ENCODE measurements at regions not wholly inside any gene's neighbourhood (a gene's known extent, or its start where the extent isn't known, plus 50 kb on each side); places are given as distances from the start of the nearest gene placed in this dataset.
"Not testable (repeated sequence)": the region's sequence is repeated elsewhere in the genome, so short reads cannot be mapped to it uniquely, and the experiment has no call there.

DNA sequence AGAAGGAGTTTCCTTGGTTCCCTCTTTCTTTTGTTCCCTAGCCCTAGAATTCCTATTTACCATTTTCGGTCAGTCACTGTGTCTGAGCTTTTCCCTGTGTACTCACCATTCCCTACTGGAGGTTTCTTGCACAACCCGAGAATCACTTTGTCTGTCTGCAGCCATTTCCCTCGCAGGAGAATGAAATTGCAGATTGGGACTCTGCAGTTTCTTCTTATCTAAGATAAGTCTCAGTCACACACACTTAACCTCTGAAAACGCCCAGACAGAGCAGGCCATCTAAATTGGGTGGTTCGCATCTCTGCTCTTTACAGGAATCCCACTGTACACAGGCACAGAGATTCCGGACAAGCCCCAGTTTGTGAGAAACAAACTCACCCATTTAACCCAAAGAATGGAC lies 58.6 kb upstream of the CNTNAP2 start:
- Histone ChIP-seq H3K27ac (ENCODE audit: low read depth, low read length) (no peak overlapping the region), H3K4me3 (ENCODE audit: insufficient read depth, low read length, poor library complexity, severe bottlenecking) (no peak overlapping the region), H3K9me3 (ENCODE audit: insufficient read depth, low read length) (no peaks in the 10 kb centered on the region), H4K20me1 (ENCODE audit: low read depth, low read length) (no peaks in the 10 kb centered on the region), H3K4me2 (ENCODE audit: low read depth, low read length, poor library complexity, severe bottlenecking) (no peak overlapping the region), H3K9ac (ENCODE audit: low read length) (no peak overlapping the region), H3K36me3 (ENCODE audit: low read length) (no peaks in the 10 kb centered on the region), H3K9me2 (replicated peaks; ENCODE audit: insufficient read depth, low read length) (no peaks in the 10 kb centered on the region; the same call in 1 of the 2 replicates), H3F3A (ENCODE audit: insufficient read depth) (no peaks in the 10 kb centered on the region), H2AFZ (ENCODE audit: low read depth, low read length, severe bottlenecking) (no peak overlapping the region), H3K27me3 (ENCODE audit: low read length) (no peaks in the 10 kb centered on the region), H3K79me2 (ENCODE audit: insufficient read depth, low read length) (no peaks in the 10 kb centered on the region)
- TF ChIP-seq EZH2phosphoT487 (conservative IDR thresholded peaks at IDR 0.05; ENCODE audit: low read length), result no peak
- TF ChIP-seq, protein P1, sequence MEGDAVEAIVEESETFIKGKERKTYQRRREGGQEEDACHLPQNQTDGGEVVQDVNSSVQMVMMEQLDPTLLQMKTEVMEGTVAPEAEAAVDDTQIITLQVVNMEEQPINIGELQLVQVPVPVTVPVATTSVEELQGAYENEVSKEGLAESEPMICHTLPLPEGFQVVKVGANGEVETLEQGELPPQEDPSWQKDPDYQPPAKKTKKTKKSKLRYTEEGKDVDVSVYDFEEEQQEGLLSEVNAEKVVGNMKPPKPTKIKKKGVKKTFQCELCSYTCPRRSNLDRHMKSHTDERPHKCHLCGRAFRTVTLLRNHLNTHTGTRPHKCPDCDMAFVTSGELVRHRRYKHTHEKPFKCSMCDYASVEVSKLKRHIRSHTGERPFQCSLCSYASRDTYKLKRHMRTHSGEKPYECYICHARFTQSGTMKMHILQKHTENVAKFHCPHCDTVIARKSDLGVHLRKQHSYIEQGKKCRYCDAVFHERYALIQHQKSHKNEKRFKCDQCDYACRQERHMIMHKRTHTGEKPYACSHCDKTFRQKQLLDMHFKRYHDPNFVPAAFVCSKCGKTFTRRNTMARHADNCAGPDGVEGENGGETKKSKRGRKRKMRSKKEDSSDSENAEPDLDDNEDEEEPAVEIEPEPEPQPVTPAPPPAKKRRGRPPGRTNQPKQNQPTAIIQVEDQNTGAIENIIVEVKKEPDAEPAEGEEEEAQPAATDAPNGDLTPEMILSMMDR (IDR thresholded peaks at IDR 0.05; ENCODE audit: insufficient read depth, low read length, poor library complexity, severe bottlenecking), result no peak

DNA sequence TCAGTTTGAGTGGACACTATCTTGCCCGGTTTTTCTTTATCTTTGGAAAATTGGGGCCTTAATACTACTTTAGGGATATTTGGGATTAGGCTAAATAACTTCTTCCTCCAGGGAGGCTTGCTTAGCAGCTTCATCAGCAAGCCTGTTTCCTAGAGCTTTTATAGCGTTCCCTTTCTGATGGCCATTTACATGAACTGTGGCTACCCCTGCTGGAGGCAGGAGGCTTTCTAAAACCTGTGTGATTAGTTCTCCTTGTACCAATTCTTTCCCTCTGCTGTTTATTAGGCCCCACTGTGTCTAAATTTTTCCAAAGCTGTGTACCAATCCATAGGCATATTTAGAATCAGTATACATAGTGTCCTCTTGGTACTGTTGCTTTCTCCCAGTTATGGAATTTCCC lies 61.7 kb upstream of the CNTNAP2 start:
- no peaks in the 10 kb centered on the region; the same call in 1 of the 2 replicates for H3K9me2 ChIP-seq (replicated peaks; ENCODE audit: insufficient read depth, low read length)
- H3K4me2 ChIP-seq (ENCODE audit: low read depth, low read length, poor library complexity, severe bottlenecking), result no peak overlapping the region
- no peak overlapping the region for H2AFZ ChIP-seq (ENCODE audit: low read depth, low read length, severe bottlenecking)
- H4K20me1 ChIP-seq (ENCODE audit: low read depth, low read length), result no peaks in the 10 kb centered on the region
- TF ChIP-seq, protein P1 (IDR thresholded peaks at IDR 0.05; ENCODE audit: insufficient read depth, low read length, poor library complexity, severe bottlenecking), result no peak
- TF ChIP-seq EZH2phosphoT487 (conservative IDR thresholded peaks at IDR 0.05; ENCODE audit: low read length), result no peak
- H3K27me3 ChIP-seq (ENCODE audit: low read length), result no peaks in the 10 kb centered on the region
- no peaks in the 10 kb centered on the region for H3K9me3 ChIP-seq (ENCODE audit: insufficient read depth, low read length)
- H3F3A ChIP-seq (ENCODE audit: insufficient read depth), result no peaks in the 10 kb centered on the region
- no peaks in the 10 kb centered on the region for H3K36me3 ChIP-seq (ENCODE audit: low read length)
- H3K9ac ChIP-seq (ENCODE audit: low read length), result no peak overlapping the region
- no peaks in the 10 kb centered on the region for H3K79me2 ChIP-seq (ENCODE audit: insufficient read depth, low read length)
- no peak overlapping the region for H3K4me3 ChIP-seq (ENCODE audit: insufficient read depth, low read length, poor library complexity, severe bottlenecking)
- no peak overlapping the region for H3K27ac ChIP-seq (ENCODE audit: low read depth, low read length)

DNA sequence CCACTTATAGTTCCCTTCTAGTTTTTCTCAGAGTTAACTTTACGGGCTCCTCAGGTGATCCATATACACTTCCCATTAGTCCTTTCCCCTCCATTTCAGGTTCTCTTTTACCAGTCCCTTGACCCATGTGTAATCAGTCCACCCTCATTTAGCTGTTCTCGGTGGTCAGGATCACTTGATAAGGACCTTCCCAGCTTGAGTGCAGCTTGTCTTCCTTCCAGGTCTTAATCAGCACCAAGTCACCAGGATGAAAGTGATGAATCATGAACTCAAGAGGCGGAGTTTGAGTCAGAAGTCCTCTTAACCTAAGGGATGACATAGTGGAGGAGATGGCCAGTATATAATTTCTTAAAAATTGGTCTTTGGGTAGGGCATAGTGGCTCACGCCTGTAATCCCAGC lies 63.1 kb upstream of the CNTNAP2 start:
- TF ChIP-seq EZH2phosphoT487 (conservative IDR thresholded peaks at IDR 0.05; ENCODE audit: low read length), result no peak
- TF ChIP-seq, protein P1 (IDR thresholded peaks at IDR 0.05; ENCODE audit: insufficient read depth, low read length, poor library complexity, severe bottlenecking), result no peak

DNA sequence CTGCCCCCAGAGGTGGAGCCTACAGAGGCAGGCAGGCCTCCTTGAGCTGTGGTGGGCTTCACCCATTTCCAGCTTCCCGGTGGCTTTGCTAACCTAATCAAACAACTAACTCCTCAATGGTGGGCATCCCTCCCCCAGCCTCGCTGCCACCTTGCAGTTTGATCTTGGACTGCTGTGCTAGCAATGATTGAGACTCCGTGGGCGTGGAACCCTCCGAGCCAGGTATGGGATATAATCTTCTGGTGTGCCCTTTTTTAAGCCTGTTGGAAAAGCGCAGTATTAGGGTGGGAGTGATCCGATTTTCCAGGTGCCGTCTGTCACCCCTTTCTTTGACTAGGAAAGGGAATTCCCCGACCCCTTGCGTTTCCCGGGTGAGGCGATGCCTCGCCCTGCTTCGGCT lies 73.3 kb upstream of the CNTNAP2 start:
- not testable (repeated sequence) for H3K36me3 ChIP-seq (ENCODE audit: low read length); H3K4me2 ChIP-seq (ENCODE audit: low read depth, low read length, poor library complexity, severe bottlenecking); H2AFZ ChIP-seq (ENCODE audit: low read depth, low read length, severe bottlenecking); H3K9me2 ChIP-seq (replicated peaks; ENCODE audit: insufficient read depth, low read length); H3K9me3 ChIP-seq (ENCODE audit: insufficient read depth, low read length); H3K27ac ChIP-seq (ENCODE audit: low read depth, low read length); H3K79me2 ChIP-seq (ENCODE audit: insufficient read depth, low read length); H3K27me3 ChIP-seq (ENCODE audit: low read length); H3F3A ChIP-seq (ENCODE audit: insufficient read depth); H3K4me3 ChIP-seq (ENCODE audit: insufficient read depth, low read length, poor library complexity, severe bottlenecking); H3K9ac ChIP-seq (ENCODE audit: low read length); H4K20me1 ChIP-seq (ENCODE audit: low read depth, low read length)

More for the DNA sequence above, 63.1 kb upstream of the CNTNAP2 start:
- H3K9ac ChIP-seq (ENCODE audit: low read length), result no peak overlapping the region
- no peak overlapping the region for H3K4me3 ChIP-seq (ENCODE audit: insufficient read depth, low read length, poor library complexity, severe bottlenecking)
- no peaks in the 10 kb centered on the region for H4K20me1 ChIP-seq (ENCODE audit: low read depth, low read length)
- H3K9me3 ChIP-seq (ENCODE audit: insufficient read depth, low read length), result no peaks in the 10 kb centered on the region
- no peaks in the 10 kb centered on the region for H3K36me3 ChIP-seq (ENCODE audit: low read length)
- no peaks in the 10 kb centered on the region for H3K79me2 ChIP-seq (ENCODE audit: insufficient read depth, low read length)
- no peak overlapping the region for H3K27ac ChIP-seq (ENCODE audit: low read depth, low read length)
- H3K9me2 ChIP-seq (replicated peaks; ENCODE audit: insufficient read depth, low read length), result no peaks in the 10 kb centered on the region; the same call in 1 of the 2 replicates
- H3K27me3 ChIP-seq (ENCODE audit: low read length), result no peaks in the 10 kb centered on the region
- no peak overlapping the region for H3K4me2 ChIP-seq (ENCODE audit: low read depth, low read length, poor library complexity, severe bottlenecking)
- no peaks in the 10 kb centered on the region for H3F3A ChIP-seq (ENCODE audit: insufficient read depth)
- no peak overlapping the region for H2AFZ ChIP-seq (ENCODE audit: low read depth, low read length, severe bottlenecking)

Data from SU-DHL-6 (cell line).